PC-3 (cell line): ENCODE measurements at regions not wholly inside any gene's neighbourhood (a gene's known extent, or its start where the extent isn't known, plus 50 kb on each side); places are given as distances from the start of the nearest gene placed in this dataset.

ENCODE experiments used
- ATAC-seq: fragments of 200-7000 bp; cut with Tn5 transposase; 2 replicates; pipeline ENCODE4 v1.9.1; 2020; ENCODE audit warnings: mild to moderate bottlenecking, moderate library complexity
- BruUV-seq: library from RNA; stranded (reverse); fragments of 400-500 nt; replicated peaks from 2 replicates; lab custom pipeline; 2021; lab: Mats Ljungman, UMichigan
- CTCF ChIA-PET: fragments of 300-600 bp; sonication (Branson Sonifier 250); formaldehyde crosslinking; loops from one replicate; lab custom pipeline; 2022; ENCODE audit warnings: antibody characterized with exemption; lab: Charles Lee
- POLR2A ChIA-PET: fragments of 300-600 bp; sonication (Branson Sonifier 250); formaldehyde crosslinking; loops from one replicate; lab custom pipeline; 2022; ENCODE audit warnings: antibody characterized with exemption; ENCODE audit not compliant: unreplicated experiment; lab: Charles Lee
- DNase-seq: peaks from one replicate; pipeline ENCODE4 v3.0.0-alpha.2; 2015
- H2AFZ ChIP-seq: fragments of 300-600 bp; sonication (generic); 2 replicates; pipeline ENCODE4 v1.6.0; 2016; ENCODE audit warnings: antibody characterized with exemption, low read length
- H3F3A ChIP-seq: fragments of 300-600 bp; sonication (generic); one replicate; pipeline ENCODE4 v1.6.0; 2017; ENCODE audit warnings: antibody characterized with exemption, low read length, control low read depth, mild to moderate bottlenecking; ENCODE audit not compliant: unreplicated experiment
- H3K27ac ChIP-seq: fragments of 300-600 bp; sonication (generic); 2 replicates; pipeline ENCODE4 v1.5.1; 2016; ENCODE audit warnings: mild to moderate bottlenecking, low read length
- H3K27me3 ChIP-seq: fragments of 300-600 bp; sonication (generic); 2 replicates; pipeline ENCODE4 v1.6.1; 2016; ENCODE audit warnings: low read length, mixed read lengths
- H3K36me3 ChIP-seq: fragments of 300-600 bp; sonication (generic); 2 replicates; pipeline ENCODE4 v1.6.1; 2016; ENCODE audit warnings: low read depth, mixed run types, low read length, mixed read lengths
- H3K4me1 ChIP-seq: fragments of 300-600 bp; sonication (generic); 2 replicates; pipeline ENCODE4 v1.5.1; 2016; ENCODE audit warnings: low read length; ENCODE audit not compliant: insufficient read depth
- H3K4me2 ChIP-seq: fragments of 300-600 bp; sonication (generic); 2 replicates; pipeline ENCODE4 v1.6.0; 2016; ENCODE audit warnings: low read length
- H3K4me3 ChIP-seq: fragments of 300-600 bp; sonication (generic); 2 replicates; pipeline ENCODE4 v1.5.1; 2016; ENCODE audit warnings: mild to moderate bottlenecking, low read length, mixed read lengths
- H3K79me2 ChIP-seq: fragments of 300-600 bp; sonication (generic); 2 replicates; pipeline ENCODE4 v1.6.1; 2017; ENCODE audit warnings: low read length, mixed read lengths
- H3K9ac ChIP-seq: fragments of 300-600 bp; sonication (generic); 2 replicates; pipeline ENCODE4 v1.6.0; 2016; ENCODE audit warnings: mild to moderate bottlenecking, low read length
- H3K9me2 ChIP-seq: fragments of 300-600 bp; sonication (generic); replicated peaks from 2 replicates; pipeline ENCODE4 v1.6.1; 2016; ENCODE audit warnings: mixed run types, low read length, mixed read lengths
- H3K9me3 ChIP-seq: fragments of 300-600 bp; sonication (generic); 2 replicates; pipeline ENCODE4 v1.6.1; 2016; ENCODE audit warnings: low read length, mixed read lengths
- H4K20me1 ChIP-seq: fragments of 300-600 bp; sonication (generic); 2 replicates; pipeline ENCODE4 v1.6.1; 2016; ENCODE audit warnings: low read length, mixed read lengths
- EZH2 ChIP-seq: fragments of 300-600 bp; sonication (generic); IDR thresholded peaks from one replicate; pipeline ENCODE4 v1.6.1; 2017; ENCODE audit warnings: antibody characterized with exemption, mild to moderate bottlenecking, low read length; ENCODE audit not compliant: unreplicated experiment
- EZH2phosphoT487 ChIP-seq: fragments of 300-600 bp; sonication (generic); IDR thresholded peaks from 2 replicates; pipeline ENCODE4 v1.6.1; 2018; ENCODE audit warnings: mild to moderate bottlenecking, antibody characterized with exemption, low read length, borderline replicate concordance
- intact Hi-C: fragments of 100-400 bp; cut with micrococcal nuclease; formaldehyde crosslinking; loops from 2 replicates; pipeline ENCODE4 v1.9.0; 2023
- TF ChIP-seq, protein P1 (sequence below): fragments of 300-600 bp; sonication (generic); conservative IDR thresholded peaks from 2 replicates; pipeline ENCODE4 v1.5.1; 2017; ENCODE audit warnings: antibody characterized with exemption, low read depth, mild to moderate bottlenecking, low read length

DNA sequence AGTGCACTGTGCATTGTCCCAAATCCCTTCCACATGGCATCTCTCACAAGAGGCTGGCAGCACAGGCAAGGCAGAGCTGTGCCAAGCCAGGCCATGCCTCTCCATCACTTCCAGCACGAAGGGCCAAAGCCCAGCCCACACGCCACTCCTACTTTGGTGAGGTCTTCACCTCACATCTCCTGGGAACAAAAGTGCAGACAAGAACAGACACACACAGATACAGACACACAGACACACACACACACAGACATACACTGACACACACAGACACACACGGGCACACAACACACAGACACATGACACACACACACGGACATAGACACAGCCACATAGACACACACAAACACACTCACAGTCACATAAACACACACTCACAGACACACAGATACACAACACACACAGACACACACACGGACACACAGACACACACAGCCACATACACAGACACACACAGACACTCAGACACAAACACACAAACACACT lies 233.3 kb downstream of the UACA start:
- Histone ChIP-seq H3K27ac (no peak overlapping the region), H4K20me1 (no peaks in the 10 kb centered on the region), H2AFZ (no peak overlapping the region), H3K27me3 (no peaks in the 10 kb centered on the region), H3K36me3 (no peaks in the 10 kb centered on the region), H3K9me3 (no peaks in the 10 kb centered on the region), H3K79me2 (no peaks in the 10 kb centered on the region), H3K9me2 (no peaks in the 10 kb centered on the region), H3K9ac (no peak overlapping the region), H3K4me1 (peaks cover 36% of the 10 kb centered on the region), H3K4me3 (no peak overlapping the region), H3F3A (no peaks in the 10 kb centered on the region), H3K4me2 (no peak overlapping the region)
- CTCF ChIA-PET: no interaction called here
- POLR2A ChIA-PET: no interaction called here
- DNase-seq: no peak
- no peak for ATAC-seq
- no TSS peak for BruUV-seq
- intact Hi-C loops: no loop called here
- TF ChIP-seq EZH2phosphoT487: no peak
- TF ChIP-seq EZH2: no peak
- TF ChIP-seq, protein P1, sequence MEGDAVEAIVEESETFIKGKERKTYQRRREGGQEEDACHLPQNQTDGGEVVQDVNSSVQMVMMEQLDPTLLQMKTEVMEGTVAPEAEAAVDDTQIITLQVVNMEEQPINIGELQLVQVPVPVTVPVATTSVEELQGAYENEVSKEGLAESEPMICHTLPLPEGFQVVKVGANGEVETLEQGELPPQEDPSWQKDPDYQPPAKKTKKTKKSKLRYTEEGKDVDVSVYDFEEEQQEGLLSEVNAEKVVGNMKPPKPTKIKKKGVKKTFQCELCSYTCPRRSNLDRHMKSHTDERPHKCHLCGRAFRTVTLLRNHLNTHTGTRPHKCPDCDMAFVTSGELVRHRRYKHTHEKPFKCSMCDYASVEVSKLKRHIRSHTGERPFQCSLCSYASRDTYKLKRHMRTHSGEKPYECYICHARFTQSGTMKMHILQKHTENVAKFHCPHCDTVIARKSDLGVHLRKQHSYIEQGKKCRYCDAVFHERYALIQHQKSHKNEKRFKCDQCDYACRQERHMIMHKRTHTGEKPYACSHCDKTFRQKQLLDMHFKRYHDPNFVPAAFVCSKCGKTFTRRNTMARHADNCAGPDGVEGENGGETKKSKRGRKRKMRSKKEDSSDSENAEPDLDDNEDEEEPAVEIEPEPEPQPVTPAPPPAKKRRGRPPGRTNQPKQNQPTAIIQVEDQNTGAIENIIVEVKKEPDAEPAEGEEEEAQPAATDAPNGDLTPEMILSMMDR: no peak

DNA sequence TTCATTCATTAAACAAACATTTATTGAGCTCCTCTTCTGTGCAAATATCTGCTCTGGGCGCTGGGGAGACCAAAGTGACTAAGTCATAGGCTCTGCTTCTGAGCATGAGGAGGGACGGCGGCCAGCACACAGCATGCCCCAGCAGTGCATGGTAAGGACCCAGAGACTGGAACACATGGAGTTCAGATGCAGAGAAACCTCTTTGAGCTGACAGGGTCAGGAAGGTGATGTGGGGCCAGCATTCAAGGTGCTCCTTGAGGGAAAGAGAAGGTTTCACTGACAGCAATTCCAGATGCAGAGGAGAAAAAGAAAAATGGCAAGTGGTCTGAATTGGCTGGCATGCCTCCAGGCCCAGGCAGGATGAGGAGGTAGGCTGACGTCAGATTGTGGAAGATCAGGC lies 234.5 kb downstream of the UACA start:
- no peaks in the 10 kb centered on the region for H3F3A ChIP-seq
- intact Hi-C loops: no loop called here
- POLR2A ChIA-PET: no interaction called here
- DNase-seq (no peak), ATAC-seq (no peak)
- CTCF ChIA-PET: no interaction called here
- no peaks in the 10 kb centered on the region for H3K9me2 ChIP-seq
- no peaks in the 10 kb centered on the region for H3K9me3 ChIP-seq
- no TSS peak for BruUV-seq
- no peaks in the 10 kb centered on the region for H3K79me2 ChIP-seq
- no peak overlapping the region for H3K4me3 ChIP-seq
- H4K20me1 ChIP-seq: no peaks in the 10 kb centered on the region
- H3K27me3 ChIP-seq: no peaks in the 10 kb centered on the region
- no peaks in the 10 kb centered on the region for H3K36me3 ChIP-seq
- H3K4me1 ChIP-seq: peaks cover 37% of the 10 kb centered on the region
- no peak overlapping the region for H2AFZ ChIP-seq
- H3K4me2 ChIP-seq: no peak overlapping the region
- H3K27ac ChIP-seq: no peak overlapping the region
- TF ChIP-seq EZH2 (no peak), EZH2phosphoT487 (no peak)
- TF ChIP-seq, protein P1: no peak
- H3K9ac ChIP-seq: no peak overlapping the region

DNA sequence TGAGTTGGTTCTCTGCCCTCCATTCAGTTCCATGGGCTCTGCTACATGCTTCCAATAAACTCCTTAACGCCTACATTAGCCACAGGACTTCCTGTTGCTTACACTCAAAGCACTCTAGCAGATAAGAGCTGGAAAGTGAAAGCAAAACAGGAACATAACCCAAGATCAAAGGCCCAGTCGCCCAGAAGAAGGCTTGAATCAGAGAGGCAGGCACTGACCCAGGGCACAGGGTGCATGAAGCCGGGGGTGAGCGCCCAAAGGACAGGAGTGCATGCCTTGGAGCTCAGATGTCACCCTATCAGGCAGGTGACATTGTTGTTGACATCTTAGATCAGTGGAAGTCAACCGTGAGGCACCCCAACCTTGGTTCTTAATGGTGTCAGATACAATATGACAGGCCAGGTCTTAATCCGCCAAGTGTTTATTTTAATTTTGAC lies 235.1 kb downstream of the UACA start:
- H3K4me2 ChIP-seq: no peak overlapping the region
- no peak overlapping the region for H3K9ac ChIP-seq
- H3K9me3 ChIP-seq: no peaks in the 10 kb centered on the region
- H3K9me2 ChIP-seq: no peaks in the 10 kb centered on the region
- H3K4me1 ChIP-seq: peaks cover 35% of the 10 kb centered on the region
- POLR2A ChIA-PET: no interaction called here
- no peaks in the 10 kb centered on the region for H3K36me3 ChIP-seq
- no peaks in the 10 kb centered on the region for H3F3A ChIP-seq
- CTCF ChIA-PET: no interaction called here
- TF ChIP-seq EZH2phosphoT487 (no peak), EZH2 (no peak)
- TF ChIP-seq, protein P1: no peak
- no peak overlapping the region for H3K4me3 ChIP-seq
- ATAC-seq (no peak), DNase-seq (no peak)
- no peaks in the 10 kb centered on the region for H4K20me1 ChIP-seq
- H3K27me3 ChIP-seq: no peaks in the 10 kb centered on the region
- no TSS peak for BruUV-seq
- no peaks in the 10 kb centered on the region for H3K79me2 ChIP-seq
- H2AFZ ChIP-seq: no peak overlapping the region
- intact Hi-C loops: no loop called here
- no peak overlapping the region for H3K27ac ChIP-seq
